Epidermal melanocyte (primary cell): ENCODE measurements at regions not wholly inside any gene's neighbourhood (a gene's known extent, or its start where the extent isn't known, plus 50 kb on each side); places are given as distances from the start of the nearest gene placed in this dataset.
A peak's percentile ranks its signal among the peaks of the same experiment; 100 is the strongest.
"Not testable (repeated sequence)": the region's sequence is repeated elsewhere in the genome, so short reads cannot be mapped to it uniquely, and the experiment has no call there.

Source experiments
- DNase-seq: peaks from one replicate; pipeline ENCODE4 v3.0.0; 2011; ENCODE audit warnings: low spot score; ENCODE audit not compliant: insufficient read length

- DNase-seq: no peak
Observed at GRCh38 chrX:13428053-13428786, 108.4 kb upstream of the ATXN3L start.

- DNase-seq: no peak
Observed at GRCh38 chrX:13427441-13428052, 107.7 kb upstream of the ATXN3L start.

DNA sequence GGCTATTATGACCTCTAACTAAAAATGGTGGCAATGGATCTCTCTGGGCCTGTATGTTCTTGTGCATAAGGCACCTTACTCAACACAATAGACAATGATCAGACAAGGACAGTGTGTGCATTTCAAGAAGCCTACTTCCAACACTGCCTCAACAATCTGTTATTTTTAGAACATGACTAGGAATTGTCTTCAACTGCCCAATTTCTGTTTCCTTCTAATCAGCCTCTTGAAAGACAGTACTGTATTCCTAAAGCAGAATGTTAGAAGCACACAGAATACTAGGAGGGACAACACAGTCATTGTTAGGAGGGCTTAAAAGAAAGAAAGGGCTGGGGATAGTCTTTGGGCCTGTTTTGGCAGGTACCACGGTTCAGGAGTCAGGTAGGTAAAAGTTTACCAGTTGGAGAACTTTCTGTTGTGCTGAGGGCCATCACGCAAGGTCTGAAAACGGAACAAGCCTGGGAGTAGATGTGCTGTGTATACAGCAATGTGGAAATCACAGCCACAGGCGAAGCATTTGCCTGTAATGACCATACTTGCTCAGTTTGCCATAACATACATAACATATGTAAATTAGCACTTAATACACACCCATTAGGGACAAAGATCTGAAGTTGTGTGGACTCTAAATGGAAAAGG lies 100.8 kb upstream of the ATXN3L start:
- no peak for DNase-seq

- DNase-seq: no peak
Observed at GRCh38 chrX:13419918-13420317, 100.1 kb upstream of the ATXN3L start.

GRCh38 chrX:13419276-13419675 lies 99.4 kb upstream of the ATXN3L start:
- no peak for DNase-seq

- DNase-seq: no peak
Observed at GRCh38 chrX:13418126-13419097, 98.6 kb upstream of the ATXN3L start.

GRCh38 chrX:13415509-13415908 lies 95.7 kb upstream of the ATXN3L start:
- DNase-seq: no peak

DNA sequence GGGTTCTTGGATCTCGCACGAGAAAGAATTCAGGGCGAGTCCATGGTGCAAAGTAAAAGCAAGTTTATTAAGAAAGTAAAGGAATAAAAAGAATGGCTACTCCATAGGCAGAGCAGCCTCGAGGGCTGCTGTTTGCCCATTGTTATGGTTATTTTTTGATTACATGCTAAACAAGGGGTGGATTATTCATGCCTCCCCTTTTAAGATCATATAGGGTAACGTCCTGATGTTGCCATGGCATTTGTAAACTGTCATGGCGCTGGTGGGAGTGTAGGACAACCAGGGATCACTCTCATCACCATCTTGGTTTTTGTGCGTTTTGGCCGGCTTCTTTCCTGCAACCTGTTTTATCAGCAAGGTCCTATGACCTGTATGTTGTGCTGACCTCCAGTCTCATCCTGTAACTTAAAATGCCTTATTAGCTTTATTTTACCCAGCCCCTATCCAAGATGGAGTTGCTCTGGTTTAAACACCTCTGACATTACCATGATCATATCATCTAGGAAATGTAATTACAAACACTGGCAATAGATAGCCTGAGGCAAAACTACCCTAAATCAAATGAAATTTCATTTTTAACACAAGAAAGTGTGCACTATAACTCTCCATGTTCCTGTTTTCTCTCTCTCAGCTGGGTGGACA lies 94.3 kb upstream of the ATXN3L start:
- no peak for DNase-seq

DNA sequence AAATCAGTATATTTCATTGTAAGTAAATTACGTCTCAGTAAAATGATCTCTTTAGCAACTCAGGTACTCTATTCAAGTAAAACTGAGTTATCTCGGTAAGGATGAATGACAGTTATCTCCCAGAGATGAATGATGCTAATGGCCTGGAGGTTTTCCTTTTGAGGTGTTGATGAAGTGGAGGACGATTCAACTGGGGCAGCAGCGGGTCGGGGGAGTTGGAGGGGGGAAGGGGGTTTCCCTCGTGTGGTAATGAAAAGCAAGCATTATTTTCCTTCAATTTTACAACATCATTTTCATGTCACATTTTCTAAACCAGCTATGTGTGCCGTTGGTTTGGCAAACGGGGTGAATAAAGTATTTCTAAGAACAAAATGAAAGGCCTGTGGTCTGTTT lies 92.4 kb upstream of the ATXN3L start:
- DNase-seq: no peak

GRCh38 chrX:13411496-13412207 lies 91.8 kb upstream of the ATXN3L start:
- DNase-seq: no peak

DNA sequence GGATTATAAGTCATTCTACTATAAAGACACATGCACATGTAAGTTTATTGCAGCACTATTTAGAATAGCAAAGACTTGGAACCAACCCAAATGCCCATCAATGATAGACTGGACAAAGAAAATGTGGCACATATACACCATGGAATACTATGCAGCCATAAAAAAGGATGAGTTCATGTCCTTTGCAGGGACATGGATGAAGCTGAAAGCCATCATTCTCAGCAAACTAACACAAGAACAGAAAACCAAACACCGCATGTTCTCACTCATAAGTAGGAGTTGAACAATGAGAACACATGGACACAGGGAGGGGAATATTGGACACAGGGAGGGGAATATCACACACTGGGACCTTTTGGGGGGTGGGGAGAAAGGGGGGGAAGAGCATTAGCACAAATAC lies 88.7 kb upstream of the ATXN3L start:
- not testable (repeated sequence) for DNase-seq

DNA sequence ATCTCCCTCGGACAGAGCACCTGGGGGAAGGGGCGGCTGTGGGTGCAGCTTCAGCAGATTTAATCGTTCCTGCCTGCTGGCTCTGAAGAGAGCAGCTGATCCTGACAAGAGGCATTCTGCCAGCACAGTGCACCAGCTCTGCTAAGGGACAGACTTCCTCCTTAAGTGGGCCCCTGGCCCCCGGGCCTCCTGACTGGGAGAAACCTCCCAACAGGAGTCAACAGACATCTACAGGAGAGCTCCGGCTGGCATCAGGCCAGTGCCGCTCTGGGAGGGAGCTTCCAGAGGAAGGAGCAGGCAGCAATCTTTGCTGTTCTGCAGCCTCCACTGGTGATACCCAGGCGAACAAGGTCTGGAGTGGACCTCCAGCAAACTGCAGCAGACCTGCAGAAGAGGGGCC lies 84.9 kb upstream of the ATXN3L start:
- not testable (repeated sequence) for DNase-seq

GRCh38 chrX:13404364-13404763 lies 84.5 kb upstream of the ATXN3L start:
- no peak for DNase-seq

GRCh38 chrX:13401724-13402123 lies 81.9 kb upstream of the ATXN3L start:
- DNase-seq: no peak

GRCh38 chrX:13398839-13399238 lies 79.0 kb upstream of the ATXN3L start:
- no peak for DNase-seq

- DNase-seq: peak; percentile 23
Observed at GRCh38 chrX:13397878-13398818, 78.3 kb upstream of the ATXN3L start.

GRCh38 chrX:13396924-13397323 lies 77.1 kb upstream of the ATXN3L start:
- DNase-seq: no peak

DNA sequence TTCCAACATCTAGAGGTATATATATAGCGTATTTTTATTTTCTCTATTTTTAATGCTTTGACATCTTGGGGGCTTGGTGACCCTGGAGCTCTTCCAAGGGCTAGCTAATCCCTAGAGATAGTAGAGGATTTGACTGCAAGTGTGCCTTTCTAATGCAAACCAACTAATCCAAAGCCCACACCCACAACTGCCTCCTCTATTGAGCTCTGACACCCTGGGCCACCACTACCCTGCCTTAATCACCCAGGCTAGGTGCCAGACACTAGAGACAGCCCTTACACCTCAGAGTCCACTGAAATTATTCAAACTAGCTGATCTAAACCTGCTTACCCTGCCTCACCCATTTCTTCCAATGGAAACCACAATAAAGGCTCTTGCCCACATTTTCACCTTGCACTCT lies 69.6 kb upstream of the ATXN3L start:
- DNase-seq: no peak
